ENCODE measurements at regions not wholly inside any gene's neighbourhood (a gene's known extent, or its start where the extent isn't known, plus 50 kb on each side); places are given as distances from the start of the nearest gene placed in this dataset.

DNA sequence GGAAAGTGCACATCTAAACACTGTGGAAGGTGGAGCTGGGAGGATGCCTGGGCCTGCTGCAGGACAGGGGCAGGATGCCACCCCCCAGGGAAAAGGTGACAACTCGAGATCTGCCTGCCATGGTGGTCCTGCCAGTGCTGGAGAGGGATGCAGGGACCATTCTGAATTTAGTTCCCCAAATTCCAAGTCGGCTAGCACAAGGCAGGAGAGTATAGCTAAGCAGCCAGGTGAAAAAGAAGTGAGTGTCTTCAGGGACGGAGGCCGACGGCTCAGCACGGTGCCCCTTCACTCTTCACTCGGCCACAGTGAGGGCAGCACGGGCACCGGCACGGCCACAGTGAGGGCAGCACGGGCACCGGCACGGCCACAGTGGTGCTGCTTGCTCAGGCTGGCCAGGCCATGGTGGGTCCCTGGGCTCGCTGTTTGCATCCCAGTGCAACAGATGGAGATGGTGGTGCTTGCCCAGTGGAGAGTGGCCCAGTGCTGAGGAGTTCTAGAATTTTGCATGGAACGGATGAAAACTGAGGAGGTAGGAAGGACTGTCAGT, 161.3 kb upstream of the SHH start:
- no peaks in the 10 kb centered on the region for H3K27me3 ChIP-seq (ENCODE audit: control insufficient read depth, insufficient read depth, low read length)
- DNase-seq (peak in 1 of 5 donors; percentile 18), FAIRE-seq (no peak)
- no peaks in the 10 kb centered on the region for H3K36me3 ChIP-seq (ENCODE audit: control insufficient read depth in 2 of 3, insufficient read depth in 3 of 3, low read length in 3 of 3)
- H3K4me3 ChIP-seq (ENCODE audit: low read length in 3 of 3): no peak overlapping the region
- no peaks in the 10 kb centered on the region for H3K9me3 ChIP-seq (ENCODE audit: control insufficient read depth in 2 of 3, insufficient read depth in 1 of 3, low read length in 3 of 3)
- H3K27ac ChIP-seq (ENCODE audit: low read depth in 2 of 2, low read length in 2 of 2): no peak overlapping the region
- intact Hi-C loops (cut with DNase I): no loop called here
- TF ChIP-seq, protein P1, sequence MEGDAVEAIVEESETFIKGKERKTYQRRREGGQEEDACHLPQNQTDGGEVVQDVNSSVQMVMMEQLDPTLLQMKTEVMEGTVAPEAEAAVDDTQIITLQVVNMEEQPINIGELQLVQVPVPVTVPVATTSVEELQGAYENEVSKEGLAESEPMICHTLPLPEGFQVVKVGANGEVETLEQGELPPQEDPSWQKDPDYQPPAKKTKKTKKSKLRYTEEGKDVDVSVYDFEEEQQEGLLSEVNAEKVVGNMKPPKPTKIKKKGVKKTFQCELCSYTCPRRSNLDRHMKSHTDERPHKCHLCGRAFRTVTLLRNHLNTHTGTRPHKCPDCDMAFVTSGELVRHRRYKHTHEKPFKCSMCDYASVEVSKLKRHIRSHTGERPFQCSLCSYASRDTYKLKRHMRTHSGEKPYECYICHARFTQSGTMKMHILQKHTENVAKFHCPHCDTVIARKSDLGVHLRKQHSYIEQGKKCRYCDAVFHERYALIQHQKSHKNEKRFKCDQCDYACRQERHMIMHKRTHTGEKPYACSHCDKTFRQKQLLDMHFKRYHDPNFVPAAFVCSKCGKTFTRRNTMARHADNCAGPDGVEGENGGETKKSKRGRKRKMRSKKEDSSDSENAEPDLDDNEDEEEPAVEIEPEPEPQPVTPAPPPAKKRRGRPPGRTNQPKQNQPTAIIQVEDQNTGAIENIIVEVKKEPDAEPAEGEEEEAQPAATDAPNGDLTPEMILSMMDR (IDR thresholded peaks at IDR 0.05; ENCODE audit: borderline replicate concordance, extremely low read depth, insufficient read depth): no peak
- H3K4me1 ChIP-seq (ENCODE audit: control insufficient read depth in 2 of 3, insufficient read depth in 2 of 3, low read depth in 1 of 3, low read length in 3 of 3): no peaks in the 10 kb centered on the region
- H3K9ac ChIP-seq (ENCODE audit: low read length in 3 of 3): no peak overlapping the region

DNA sequence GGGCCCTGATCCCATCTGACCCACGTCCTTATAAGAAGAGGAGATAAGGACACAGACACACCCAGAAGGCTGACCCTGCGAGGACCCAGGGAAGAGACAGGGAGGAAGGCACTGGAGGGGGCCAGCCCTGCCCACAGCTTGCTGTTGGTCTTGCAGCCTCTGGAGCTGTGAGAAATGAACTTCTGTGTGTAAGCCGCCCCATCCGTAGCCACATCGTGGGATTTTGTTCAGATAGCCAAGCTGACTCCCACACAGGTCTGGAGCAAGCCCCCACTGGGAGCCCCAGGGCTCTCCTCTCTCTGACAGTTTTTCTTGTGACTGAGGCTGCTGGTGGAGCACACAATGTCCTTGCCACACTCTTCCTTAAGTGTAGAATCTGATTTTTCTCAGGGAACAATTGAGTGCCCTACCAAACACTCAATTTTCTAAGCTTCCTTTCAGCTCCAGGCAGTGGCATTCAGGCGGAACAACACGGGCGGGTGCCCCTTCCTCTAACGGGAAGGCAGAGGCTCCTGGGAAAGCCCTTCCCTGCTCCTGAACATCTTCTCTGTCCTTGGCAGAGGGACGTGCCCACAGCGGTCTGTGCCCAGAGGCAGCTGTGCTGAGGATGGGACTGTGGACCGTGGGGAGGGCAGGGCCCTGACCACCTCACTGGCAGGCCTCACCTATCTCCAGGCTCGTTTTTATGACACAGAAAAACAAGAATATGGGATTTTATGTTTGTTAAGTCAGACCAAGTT, 160.6 kb upstream of the SHH start:
- H3K4me3 ChIP-seq (ENCODE audit: low read length in 3 of 3): no peak overlapping the region
- no peaks in the 10 kb centered on the region for H3K27me3 ChIP-seq (ENCODE audit: control insufficient read depth, insufficient read depth, low read length)
- TF ChIP-seq, protein P1 (IDR thresholded peaks at IDR 0.05; ENCODE audit: borderline replicate concordance, extremely low read depth, insufficient read depth): no peak
- intact Hi-C loops (cut with DNase I): no loop called here
- no peaks in the 10 kb centered on the region for H3K4me1 ChIP-seq (ENCODE audit: control insufficient read depth in 2 of 3, insufficient read depth in 2 of 3, low read depth in 1 of 3, low read length in 3 of 3)
- DNase-seq (peak in 4 of 5 donors; percentile 24 to 31 (median 24)), FAIRE-seq (no peak)
- H3K36me3 ChIP-seq (ENCODE audit: control insufficient read depth in 2 of 3, insufficient read depth in 3 of 3, low read length in 3 of 3): no peaks in the 10 kb centered on the region
- H3K27ac ChIP-seq (ENCODE audit: low read depth in 2 of 2, low read length in 2 of 2): no peak overlapping the region
- no peaks in the 10 kb centered on the region for H3K9me3 ChIP-seq (ENCODE audit: control insufficient read depth in 2 of 3, insufficient read depth in 1 of 3, low read length in 3 of 3)
- no peak overlapping the region for H3K9ac ChIP-seq (ENCODE audit: low read length in 3 of 3)

DNA sequence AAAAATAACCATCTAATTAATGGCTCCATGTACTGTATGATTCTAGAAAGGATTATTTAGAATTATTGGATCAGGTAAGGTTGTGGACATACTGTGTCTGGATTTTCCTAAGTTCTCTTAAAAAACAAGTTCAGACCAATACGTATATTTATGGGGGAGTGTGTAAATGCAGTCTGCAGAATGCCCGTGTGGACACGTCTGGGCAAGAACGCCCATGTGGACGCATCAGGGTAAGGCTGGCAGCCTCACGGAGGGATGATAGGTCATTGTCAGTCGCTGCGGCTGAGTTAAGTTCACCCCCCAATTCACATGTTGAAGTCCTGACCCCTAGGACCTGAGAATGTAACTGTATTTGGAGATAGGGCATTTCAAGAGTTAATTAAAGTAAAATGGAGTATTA, 160.0 kb upstream of the SHH start:
- Histone ChIP-seq H3K36me3 (ENCODE audit: control insufficient read depth in 2 of 3, insufficient read depth in 3 of 3, low read length in 3 of 3) (no peaks in the 10 kb centered on the region), H3K27ac (ENCODE audit: low read depth in 2 of 2, low read length in 2 of 2) (no peak overlapping the region), H3K9ac (ENCODE audit: low read length in 3 of 3) (no peak overlapping the region), H3K9me3 (ENCODE audit: control insufficient read depth in 2 of 3, insufficient read depth in 1 of 3, low read length in 3 of 3) (no peaks in the 10 kb centered on the region), H3K27me3 (ENCODE audit: control insufficient read depth, insufficient read depth, low read length) (no peaks in the 10 kb centered on the region), H3K4me1 (ENCODE audit: control insufficient read depth in 2 of 3, insufficient read depth in 2 of 3, low read depth in 1 of 3, low read length in 3 of 3) (no peaks in the 10 kb centered on the region), H3K4me3 (ENCODE audit: low read length in 3 of 3) (no peak overlapping the region)
- TF ChIP-seq, protein P1 (IDR thresholded peaks at IDR 0.05; ENCODE audit: borderline replicate concordance, extremely low read depth, insufficient read depth): no peak
- DNase-seq (no peak), FAIRE-seq (no peak)
- intact Hi-C loops (cut with DNase I): no loop called here

All from kidney (tissue), 13 donors.